ENCODE measurements at regions not wholly inside any gene's neighbourhood (a gene's known extent, or its start where the extent isn't known, plus 50 kb on each side); places are given as distances from the start of the nearest gene placed in this dataset.
A peak's percentile ranks its signal among the peaks of the same experiment; 100 is the strongest.
"Not testable (repeated sequence)": the region's sequence is repeated elsewhere in the genome, so short reads cannot be mapped to it uniquely, and the experiment has no call there.

DNA sequence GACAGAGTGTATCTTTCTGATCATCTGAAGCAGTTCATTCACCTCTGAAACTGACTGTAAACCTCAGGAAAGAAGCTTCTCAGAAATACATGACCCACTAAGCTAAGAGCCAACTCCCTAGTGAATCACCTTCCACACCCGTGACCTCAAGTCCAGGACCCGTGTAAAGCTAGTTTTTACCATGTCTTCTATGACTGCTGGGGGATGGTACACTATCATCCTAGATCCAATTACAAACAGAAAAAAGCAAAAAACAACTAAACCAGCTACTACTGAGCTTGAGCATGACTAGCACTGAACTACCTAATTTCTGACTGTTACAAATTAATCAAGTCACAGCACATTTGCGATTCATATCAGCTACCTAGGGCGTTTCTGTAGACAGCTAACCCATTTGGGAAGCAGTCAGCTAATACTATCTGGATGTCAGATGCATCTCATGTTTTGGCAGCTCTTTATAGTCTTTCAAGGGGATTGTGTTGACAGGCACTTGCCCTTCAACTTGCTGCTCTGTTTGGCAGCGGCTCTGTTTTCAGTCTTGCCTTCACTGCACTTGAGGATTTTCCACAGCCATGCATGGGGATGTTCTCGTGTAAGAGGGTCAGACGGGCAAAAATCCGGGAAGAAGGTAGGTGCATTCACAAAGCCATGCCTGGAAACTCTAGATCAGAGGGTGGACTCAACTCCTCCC lies 350.3 kb downstream of the ANAPC1 start:
- ATAC-seq (ENCODE audit: low read depth); H3K4me1 Mint-ChIP-seq; H3K4me3 Mint-ChIP-seq; H3K9me3 Mint-ChIP-seq; H3K27ac Mint-ChIP-seq; DNase-seq (ENCODE audit: low spot score in 2 of 2); H3K36me3 Mint-ChIP-seq; H3K27me3 Mint-ChIP-seq: not testable (repeated sequence)

DNA sequence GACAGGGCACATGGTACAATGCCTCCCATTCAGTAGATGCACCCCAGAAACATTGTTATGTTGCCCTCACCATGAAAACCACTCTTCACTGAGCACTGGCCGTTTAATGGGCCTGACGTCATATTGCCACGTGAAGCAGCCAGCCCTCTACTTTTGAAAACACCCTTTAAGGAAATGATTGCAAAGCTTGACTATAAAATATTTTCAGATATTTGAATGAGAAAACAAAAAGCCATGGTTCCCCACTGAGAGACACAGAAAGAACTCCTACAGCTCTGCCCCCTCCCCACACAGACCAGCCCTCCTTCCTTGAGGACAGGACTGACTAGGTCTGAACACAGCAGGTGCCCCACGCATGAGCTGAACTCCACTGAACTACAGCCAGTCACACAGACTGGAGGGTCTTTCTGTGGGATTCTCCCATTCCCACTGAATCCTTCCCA lies 349.1 kb downstream of the ANAPC1 start:
- H3K4me1 Mint-ChIP-seq: peaks cover 6% of the 10 kb centered on the region
- ATAC-seq (ENCODE audit: low read depth) (peak; percentile 82), DNase-seq (ENCODE audit: low spot score in 2 of 2) (no peak)
- H3K27me3 Mint-ChIP-seq: peaks cover 6% of the 10 kb centered on the region
- H3K9me3 Mint-ChIP-seq: no peaks in the 10 kb centered on the region
- H3K27ac Mint-ChIP-seq: no peak overlapping the region
- peak overlapping the region; percentile 50 for H3K4me3 Mint-ChIP-seq
- H3K36me3 Mint-ChIP-seq: peaks cover 2% of the 10 kb centered on the region

DNA sequence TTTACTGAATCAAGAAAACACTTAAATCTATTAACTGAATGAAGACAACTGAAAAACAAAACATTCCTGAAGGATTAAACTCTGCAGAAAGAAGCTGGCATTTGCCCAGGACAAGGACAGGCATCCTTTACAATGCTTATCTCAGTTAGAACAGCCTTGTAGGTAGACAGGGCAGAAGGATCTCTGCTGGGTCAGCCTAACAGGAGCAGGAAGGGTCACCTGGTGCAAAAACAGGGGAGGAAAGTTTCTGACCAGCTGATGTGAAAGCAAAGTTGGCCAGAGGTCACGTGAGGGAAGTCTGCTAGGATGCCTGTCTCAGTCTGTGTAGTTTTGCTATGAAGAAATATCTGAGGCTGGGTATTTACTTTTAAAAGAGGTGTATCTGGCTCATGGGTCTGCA lies 348.6 kb downstream of the ANAPC1 start:
- Mint-ChIP-seq H3K9me3 (no peaks in the 10 kb centered on the region), H3K27ac (no peak overlapping the region), H3K4me1 (peaks cover 6% of the 10 kb centered on the region), H3K27me3 (peaks cover 6% of the 10 kb centered on the region), H3K4me3 (no peak overlapping the region), H3K36me3 (peaks cover 2% of the 10 kb centered on the region)
- no peak for ATAC-seq (ENCODE audit: low read depth)
- no peak for DNase-seq (ENCODE audit: low spot score in 2 of 2)

GRCh38 chr2:111537078-111537655 lies 346.8 kb downstream of the ANAPC1 start:
- Mint-ChIP-seq H3K9me3 (no peaks in the 10 kb centered on the region), H3K27me3 (peaks cover 6% of the 10 kb centered on the region), H3K36me3 (peaks cover 2% of the 10 kb centered on the region), H3K27ac (no peak overlapping the region), H3K4me3 (no peak overlapping the region), H3K4me1 (peaks cover 6% of the 10 kb centered on the region)
- DNase-seq (ENCODE audit: low spot score in 2 of 2) (no peak), ATAC-seq (ENCODE audit: low read depth) (no peak)

GRCh38 chr2:111539991-111540390 lies 344.0 kb downstream of the ANAPC1 start:
- H3K9me3 Mint-ChIP-seq; H3K4me3 Mint-ChIP-seq; ATAC-seq (ENCODE audit: low read depth); H3K36me3 Mint-ChIP-seq; DNase-seq (ENCODE audit: low spot score in 2 of 2); H3K27me3 Mint-ChIP-seq; H3K27ac Mint-ChIP-seq; H3K4me1 Mint-ChIP-seq: not testable (repeated sequence)

GRCh38 chr2:111542120-111542774 lies 341.7 kb downstream of the ANAPC1 start:
- H3K9me3 Mint-ChIP-seq; H3K27me3 Mint-ChIP-seq; H3K36me3 Mint-ChIP-seq; ATAC-seq (ENCODE audit: low read depth); H3K4me3 Mint-ChIP-seq; DNase-seq (ENCODE audit: low spot score in 2 of 2); H3K4me1 Mint-ChIP-seq; H3K27ac Mint-ChIP-seq: not testable (repeated sequence)

DNA sequence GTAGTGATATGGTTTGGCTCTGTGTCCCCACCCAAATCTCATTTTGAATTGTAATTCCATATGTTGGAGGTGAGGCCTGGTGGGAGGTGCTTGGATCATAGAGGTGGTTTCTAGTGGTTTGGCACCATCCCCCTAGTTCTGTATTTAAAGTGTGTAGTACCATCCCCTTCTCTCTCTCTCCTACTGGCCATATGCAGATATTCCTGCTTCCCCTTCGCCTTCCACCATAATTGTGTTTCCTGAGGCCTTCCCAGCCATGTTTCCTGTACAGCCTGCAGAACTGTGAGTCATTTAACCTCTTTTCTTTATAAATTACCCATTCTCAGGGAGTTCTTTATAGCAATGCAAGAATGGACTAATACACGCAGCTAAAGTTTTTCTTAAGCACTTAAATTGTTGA lies 340.0 kb downstream of the ANAPC1 start:
- H3K27ac Mint-ChIP-seq; H3K4me1 Mint-ChIP-seq; H3K36me3 Mint-ChIP-seq; H3K9me3 Mint-ChIP-seq; DNase-seq (ENCODE audit: low spot score in 2 of 2); H3K27me3 Mint-ChIP-seq; ATAC-seq (ENCODE audit: low read depth); H3K4me3 Mint-ChIP-seq: not testable (repeated sequence)

GRCh38 chr2:111545723-111546431 lies 338.1 kb downstream of the ANAPC1 start:
- not testable (repeated sequence) for H3K27ac Mint-ChIP-seq
- ATAC-seq (ENCODE audit: low read depth): peak; percentile 78

GRCh38 chr2:111546578-111546977 lies 337.4 kb downstream of the ANAPC1 start:
- H3K27ac Mint-ChIP-seq; H3K9me3 Mint-ChIP-seq; H3K36me3 Mint-ChIP-seq; H3K4me1 Mint-ChIP-seq; DNase-seq (ENCODE audit: low spot score in 2 of 2); H3K27me3 Mint-ChIP-seq: not testable (repeated sequence)
- ATAC-seq (ENCODE audit: low read depth): peak; percentile 40
- peak overlapping the region; percentile 39 for H3K4me3 Mint-ChIP-seq

More at GRCh38 chr2:111545723-111546431, 338.1 kb downstream of the ANAPC1 start:
- H3K4me1 Mint-ChIP-seq; H3K27me3 Mint-ChIP-seq; H3K36me3 Mint-ChIP-seq; DNase-seq (ENCODE audit: low spot score in 2 of 2); H3K9me3 Mint-ChIP-seq; H3K4me3 Mint-ChIP-seq: not testable (repeated sequence)

DNA sequence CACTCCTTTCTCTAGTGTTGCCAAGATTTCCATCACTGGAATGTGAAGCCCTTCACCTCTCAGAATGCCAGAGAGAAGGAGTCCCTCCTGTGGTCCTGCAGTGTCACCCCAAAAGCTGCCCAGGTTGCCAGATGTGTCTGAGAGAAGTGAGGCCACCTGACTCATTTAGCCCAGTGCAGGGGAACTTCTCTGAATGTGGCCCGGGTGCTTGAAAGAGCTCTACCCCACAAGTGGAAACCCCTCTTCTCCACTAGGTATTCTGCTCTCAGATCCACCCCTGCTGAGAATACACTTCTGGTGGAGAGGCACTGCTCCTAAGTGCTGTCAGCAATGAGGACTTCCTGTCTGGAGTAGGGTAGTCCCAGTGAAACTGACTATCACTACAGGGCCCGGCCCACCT lies 334.8 kb downstream of the ANAPC1 start:
- H3K4me1 Mint-ChIP-seq; DNase-seq (ENCODE audit: low spot score in 2 of 2); H3K4me3 Mint-ChIP-seq; H3K36me3 Mint-ChIP-seq; H3K27me3 Mint-ChIP-seq; H3K27ac Mint-ChIP-seq; H3K9me3 Mint-ChIP-seq: not testable (repeated sequence)
- ATAC-seq (ENCODE audit: low read depth): peak; percentile 39

GRCh38 chr2:111551428-111551827 lies 332.6 kb downstream of the ANAPC1 start:
- not testable (repeated sequence) for ATAC-seq (ENCODE audit: low read depth); DNase-seq (ENCODE audit: low spot score in 2 of 2); H3K27me3 Mint-ChIP-seq; H3K36me3 Mint-ChIP-seq; H3K4me3 Mint-ChIP-seq; H3K4me1 Mint-ChIP-seq; H3K27ac Mint-ChIP-seq; H3K9me3 Mint-ChIP-seq

DNA sequence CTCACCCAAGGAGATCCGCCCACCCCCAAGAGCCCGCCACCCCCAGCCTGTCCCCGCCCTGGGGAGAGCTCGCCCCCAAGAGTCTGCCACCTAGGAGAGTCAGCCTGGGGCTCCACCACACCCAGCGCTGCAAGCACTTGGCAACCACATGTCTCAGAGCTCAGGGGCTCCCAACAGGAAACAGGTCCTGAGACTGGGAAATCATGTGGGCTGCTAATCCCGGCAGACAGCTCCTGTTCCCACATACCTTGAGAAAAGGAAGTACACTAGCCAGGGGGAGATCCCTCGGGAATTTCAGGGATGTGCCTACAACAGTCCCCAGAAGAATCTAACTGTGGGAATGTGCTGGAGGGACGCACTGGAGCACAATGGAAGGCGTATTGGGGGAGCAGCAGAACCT lies 331.4 kb downstream of the ANAPC1 start:
- not testable (repeated sequence) for H3K4me1 Mint-ChIP-seq; ATAC-seq (ENCODE audit: low read depth); H3K36me3 Mint-ChIP-seq; H3K27me3 Mint-ChIP-seq; H3K4me3 Mint-ChIP-seq; H3K27ac Mint-ChIP-seq; H3K9me3 Mint-ChIP-seq; DNase-seq (ENCODE audit: low spot score in 2 of 2)

- not testable (repeated sequence) for H3K36me3 Mint-ChIP-seq; H3K4me1 Mint-ChIP-seq; H3K9me3 Mint-ChIP-seq; DNase-seq (ENCODE audit: low spot score in 2 of 2); H3K27me3 Mint-ChIP-seq; H3K27ac Mint-ChIP-seq; ATAC-seq (ENCODE audit: low read depth); H3K4me3 Mint-ChIP-seq
Observed at GRCh38 chr2:111559301-111559700, 324.7 kb downstream of the ANAPC1 start.

GRCh38 chr2:111559814-111560213 lies 324.2 kb downstream of the ANAPC1 start:
- H3K4me3 Mint-ChIP-seq; H3K4me1 Mint-ChIP-seq; DNase-seq (ENCODE audit: low spot score in 2 of 2); H3K9me3 Mint-ChIP-seq; H3K27ac Mint-ChIP-seq; ATAC-seq (ENCODE audit: low read depth); H3K27me3 Mint-ChIP-seq; H3K36me3 Mint-ChIP-seq: not testable (repeated sequence)
